ENCODE measurements at regions not wholly inside any gene's neighbourhood (a gene's known extent, or its start where the extent isn't known, plus 50 kb on each side); places are given as distances from the start of the nearest gene placed in this dataset.

DNA sequence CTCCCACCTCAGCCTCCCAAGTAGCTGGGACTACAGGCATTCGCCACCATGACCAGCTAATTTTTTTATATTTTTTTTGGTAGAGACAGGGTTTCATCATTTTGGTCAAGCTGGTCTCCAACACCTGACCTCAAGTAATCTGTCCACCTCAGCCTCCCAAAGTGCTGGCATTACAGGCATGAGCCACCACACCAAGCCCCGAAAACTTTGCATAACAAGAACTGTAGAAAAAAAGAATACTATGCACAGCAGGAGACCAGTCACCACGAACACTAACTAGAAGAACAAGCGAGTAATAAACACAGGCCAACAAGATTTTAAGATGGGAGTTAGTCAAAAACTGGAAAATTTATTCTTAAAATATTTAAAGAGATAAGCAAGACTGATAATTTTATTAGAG is 447.0 kb downstream of the ETV1 start:
- Mint-ChIP-seq H3K4me1 (peaks cover 9% of the 10 kb centered on the region; the same call in 2 of the 3 replicates), H3K9me3 (no peaks in the 10 kb centered on the region), H3K27me3 (ENCODE audit: insufficient read depth, low read depth, poor library complexity) (no peaks in the 10 kb centered on the region), H3K4me3 (peak overlapping the region; percentile 13; the same call in 1 of the 3 replicates), H3K36me3 (ENCODE audit: low read depth) (no peaks in the 10 kb centered on the region), H3K27ac (no peak overlapping the region)
- Histone ChIP-seq H3K4me1 (ENCODE audit: insufficient read depth) (peaks cover 9% of the 10 kb centered on the region), H3K79me2 (replicated peaks; ENCODE audit: insufficient read depth) (no peaks in the 10 kb centered on the region), H3K36me3 (ENCODE audit: insufficient read depth) (no peaks in the 10 kb centered on the region), H3K27ac (ENCODE audit: low read depth) (no peak overlapping the region), H3K4me3 (no peak overlapping the region), H3K4me2 (peak overlapping the region; percentile 21; the same call in 1 of the 2 replicates), H3F3A (replicated peaks; ENCODE audit: low read depth) (no peaks in the 10 kb centered on the region), H4K20me1 (replicated peaks; ENCODE audit: insufficient read depth) (no peaks in the 10 kb centered on the region), H2AFZ (no peak overlapping the region), H3K9me2 (ENCODE audit: insufficient read depth) (no peaks in the 10 kb centered on the region), H3K27me3 (ENCODE audit: insufficient read depth) (no peaks in the 10 kb centered on the region)
- TF ChIP-seq EZH2 (IDR thresholded peaks at IDR 0.05; ENCODE audit: low read depth, unreplicated experiment), result no peak
- TF ChIP-seq ZNF114 (CRISPR knock-in tag; IDR thresholded peaks at IDR 0.05), result no peak
- no peak for TF ChIP-seq REST (IDR thresholded peaks at IDR 0.05; ENCODE audit: unreplicated experiment)
- TF ChIP-seq, protein P1, sequence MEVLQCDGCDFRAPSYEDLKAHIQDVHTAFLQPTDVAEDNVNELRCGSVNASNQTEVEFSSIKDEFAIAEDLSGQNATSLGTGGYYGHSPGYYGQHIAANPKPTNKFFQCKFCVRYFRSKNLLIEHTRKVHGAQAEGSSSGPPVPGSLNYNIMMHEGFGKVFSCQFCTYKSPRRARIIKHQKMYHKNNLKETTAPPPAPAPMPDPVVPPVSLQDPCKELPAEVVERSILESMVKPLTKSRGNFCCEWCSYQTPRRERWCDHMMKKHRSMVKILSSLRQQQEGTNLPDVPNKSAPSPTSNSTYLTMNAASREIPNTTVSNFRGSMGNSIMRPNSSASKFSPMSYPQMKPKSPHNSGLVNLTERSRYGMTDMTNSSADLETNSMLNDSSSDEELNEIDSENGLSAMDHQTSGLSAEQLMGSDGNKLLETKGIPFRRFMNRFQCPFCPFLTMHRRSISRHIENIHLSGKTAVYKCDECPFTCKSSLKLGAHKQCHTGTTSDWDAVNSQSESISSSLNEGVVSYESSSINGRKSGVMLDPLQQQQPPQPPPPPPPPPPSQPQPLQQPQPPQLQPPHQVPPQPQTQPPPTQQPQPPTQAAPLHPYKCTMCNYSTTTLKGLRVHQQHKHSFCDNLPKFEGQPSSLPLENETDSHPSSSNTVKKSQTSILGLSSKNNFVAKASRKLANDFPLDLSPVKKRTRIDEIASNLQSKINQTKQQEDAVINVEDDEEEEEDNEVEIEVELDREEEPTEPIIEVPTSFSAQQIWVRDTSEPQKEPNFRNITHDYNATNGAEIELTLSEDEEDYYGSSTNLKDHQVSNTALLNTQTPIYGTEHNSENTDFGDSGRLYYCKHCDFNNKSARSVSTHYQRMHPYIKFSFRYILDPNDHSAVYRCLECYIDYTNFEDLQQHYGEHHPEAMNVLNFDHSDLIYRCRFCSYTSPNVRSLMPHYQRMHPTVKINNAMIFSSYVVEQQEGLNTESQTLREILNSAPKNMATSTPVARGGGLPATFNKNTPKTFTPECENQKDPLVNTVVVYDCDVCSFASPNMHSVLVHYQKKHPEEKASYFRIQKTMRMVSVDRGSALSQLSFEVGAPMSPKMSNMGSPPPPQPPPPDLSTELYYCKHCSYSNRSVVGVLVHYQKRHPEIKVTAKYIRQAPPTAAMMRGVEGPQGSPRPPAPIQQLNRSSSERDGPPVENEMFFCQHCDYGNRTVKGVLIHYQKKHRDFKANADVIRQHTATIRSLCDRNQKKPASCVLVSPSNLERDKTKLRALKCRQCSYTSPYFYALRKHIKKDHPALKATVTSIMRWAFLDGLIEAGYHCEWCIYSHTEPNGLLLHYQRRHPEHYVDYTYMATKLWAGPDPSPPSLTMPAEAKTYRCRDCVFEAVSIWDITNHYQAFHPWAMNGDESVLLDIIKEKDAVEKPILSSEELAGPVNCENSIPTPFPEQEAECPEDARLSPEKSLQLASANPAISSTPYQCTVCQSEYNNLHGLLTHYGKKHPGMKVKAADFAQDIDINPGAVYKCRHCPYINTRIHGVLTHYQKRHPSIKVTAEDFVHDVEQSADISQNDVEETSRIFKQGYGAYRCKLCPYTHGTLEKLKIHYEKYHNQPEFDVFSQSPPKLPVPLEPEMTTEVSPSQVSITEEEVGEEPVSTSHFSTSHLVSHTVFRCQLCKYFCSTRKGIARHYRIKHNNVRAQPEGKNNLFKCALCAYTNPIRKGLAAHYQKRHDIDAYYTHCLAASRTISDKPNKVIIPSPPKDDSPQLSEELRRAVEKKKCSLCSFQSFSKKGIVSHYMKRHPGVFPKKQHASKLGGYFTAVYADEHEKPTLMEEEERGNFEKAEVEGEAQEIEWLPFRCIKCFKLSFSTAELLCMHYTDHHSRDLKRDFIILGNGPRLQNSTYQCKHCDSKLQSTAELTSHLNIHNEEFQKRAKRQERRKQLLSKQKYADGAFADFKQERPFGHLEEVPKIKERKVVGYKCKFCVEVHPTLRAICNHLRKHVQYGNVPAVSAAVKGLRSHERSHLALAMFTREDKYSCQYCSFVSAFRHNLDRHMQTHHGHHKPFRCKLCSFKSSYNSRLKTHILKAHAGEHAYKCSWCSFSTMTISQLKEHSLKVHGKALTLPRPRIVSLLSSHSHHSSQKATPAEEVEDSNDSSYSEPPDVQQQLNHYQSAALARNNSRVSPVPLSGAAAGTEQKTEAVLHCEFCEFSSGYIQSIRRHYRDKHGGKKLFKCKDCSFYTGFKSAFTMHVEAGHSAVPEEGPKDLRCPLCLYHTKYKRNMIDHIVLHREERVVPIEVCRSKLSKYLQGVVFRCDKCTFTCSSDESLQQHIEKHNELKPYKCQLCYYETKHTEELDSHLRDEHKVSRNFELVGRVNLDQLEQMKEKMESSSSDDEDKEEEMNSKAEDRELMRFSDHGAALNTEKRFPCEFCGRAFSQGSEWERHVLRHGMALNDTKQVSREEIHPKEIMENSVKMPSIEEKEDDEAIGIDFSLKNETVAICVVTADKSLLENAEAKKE (CRISPR knock-in tag; IDR thresholded peaks at IDR 0.05), result 0 out of 2 replicates have a peak, but pooled peaks have one; percentile 46
- TF ChIP-seq EZH2phosphoT487 (IDR thresholded peaks at IDR 0.05; ENCODE audit: unreplicated experiment), result no peak
- TF ChIP-seq ZNF331 (CRISPR knock-in tag; IDR thresholded peaks at IDR 0.05; ENCODE audit: low read depth), result no peak
- no peak for TF ChIP-seq CREB1 (CRISPR knock-in tag; IDR thresholded peaks at IDR 0.05; ENCODE audit: low read depth)
- TF ChIP-seq JUNB (IDR thresholded peaks at IDR 0.05; ENCODE audit: unreplicated experiment), result no peak
- ATAC-seq (no peak), DNase-seq (ENCODE audit: low spot score) (peak; percentile 55)

Data from GM23338 (cell line).